ENCODE measurements at regions not wholly inside any gene's neighbourhood (a gene's known extent, or its start where the extent isn't known, plus 50 kb on each side); places are given as distances from the start of the nearest gene placed in this dataset.

DNA sequence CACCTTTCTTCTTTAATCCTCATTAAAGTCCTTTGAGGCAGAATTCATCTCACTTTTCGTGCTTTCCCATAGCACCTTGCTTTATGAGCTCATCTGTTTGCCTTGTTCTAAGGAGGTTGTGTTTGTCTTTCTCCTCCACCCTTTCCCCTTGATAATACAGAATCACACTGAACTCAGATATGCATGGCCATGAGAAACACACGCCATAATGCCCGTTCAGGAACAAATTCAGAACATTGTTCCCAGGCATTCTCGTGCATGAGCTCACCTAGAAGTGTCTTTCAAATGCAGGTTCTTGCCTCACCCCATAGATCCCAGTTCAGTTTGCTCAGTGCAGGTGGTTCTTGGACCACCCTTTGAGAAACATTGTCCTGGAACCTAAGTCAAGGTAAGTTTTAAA is 71.1 kb downstream of the TMEM114 start:
- no peak for DNase-seq

DNA sequence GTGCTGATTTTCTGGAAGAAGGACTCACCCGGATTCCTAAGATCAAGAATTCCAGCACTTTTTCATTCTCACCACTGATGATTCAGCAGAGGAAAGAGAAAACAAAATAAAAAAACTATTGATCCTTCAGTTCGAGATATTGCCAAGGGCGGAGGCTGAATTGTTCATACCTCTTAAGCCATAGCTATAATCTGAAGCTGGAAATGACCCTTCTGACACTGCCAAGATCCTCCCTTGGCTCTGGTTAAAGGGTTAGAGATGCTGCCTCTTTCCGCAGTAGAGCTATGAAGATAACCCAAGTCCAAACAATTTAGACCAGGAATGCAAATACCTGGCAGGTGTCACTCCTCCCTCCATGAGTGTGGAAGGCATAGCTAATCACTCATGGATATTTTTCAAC is 73.0 kb downstream of the TMEM114 start:
- DNase-seq = no peak

DNA sequence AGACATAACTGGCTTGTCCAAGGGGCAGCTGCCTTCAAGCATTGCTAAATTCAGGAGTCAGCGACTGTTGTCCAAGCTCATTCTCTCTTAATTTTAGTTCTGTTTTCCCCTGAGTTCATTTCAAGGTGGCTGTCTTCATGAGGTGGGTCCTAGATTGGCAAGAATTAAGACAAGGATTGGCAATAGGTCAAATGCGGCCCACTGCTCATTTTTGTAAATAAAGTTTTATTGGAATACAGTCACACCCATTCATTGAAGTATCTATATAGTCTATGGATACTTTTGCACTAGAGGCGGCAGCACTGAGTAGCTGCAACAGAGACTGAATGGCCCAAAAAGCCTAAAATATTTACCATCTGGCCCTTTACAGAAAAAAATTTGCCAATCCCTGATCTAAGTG is 73.8 kb downstream of the TMEM114 start:
- DNase-seq = no peak

GRCh38 chr16:8512941-8513624 is 77.2 kb downstream of the TMEM114 start:
- no peak for DNase-seq

DNA sequence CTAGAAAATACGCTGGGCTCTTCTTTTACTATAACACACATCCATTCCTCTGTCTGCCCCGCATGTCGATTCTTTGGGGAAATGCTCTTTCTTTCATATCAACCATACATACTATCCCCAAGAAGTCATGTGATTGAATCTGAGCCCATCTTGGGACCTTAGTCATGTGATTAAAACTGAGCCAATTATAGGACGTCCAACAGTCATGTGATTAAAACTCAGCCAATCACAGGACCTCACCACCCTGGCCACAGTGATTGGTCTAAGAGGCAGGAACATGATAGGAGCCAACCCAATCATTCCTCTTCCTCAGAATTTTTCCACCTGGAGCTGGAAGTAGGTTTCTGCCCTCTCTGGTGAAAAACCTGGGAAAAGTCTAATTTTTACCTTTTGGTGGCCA is 78.8 kb downstream of the TMEM114 start:
- no peak for DNase-seq

- no peak for DNase-seq
Observed at GRCh38 chr16:8510160-8510559, 80.2 kb downstream of the TMEM114 start.

GRCh38 chr16:8505327-8505991 is 84.9 kb downstream of the TMEM114 start:
- DNase-seq = no peak

DNA sequence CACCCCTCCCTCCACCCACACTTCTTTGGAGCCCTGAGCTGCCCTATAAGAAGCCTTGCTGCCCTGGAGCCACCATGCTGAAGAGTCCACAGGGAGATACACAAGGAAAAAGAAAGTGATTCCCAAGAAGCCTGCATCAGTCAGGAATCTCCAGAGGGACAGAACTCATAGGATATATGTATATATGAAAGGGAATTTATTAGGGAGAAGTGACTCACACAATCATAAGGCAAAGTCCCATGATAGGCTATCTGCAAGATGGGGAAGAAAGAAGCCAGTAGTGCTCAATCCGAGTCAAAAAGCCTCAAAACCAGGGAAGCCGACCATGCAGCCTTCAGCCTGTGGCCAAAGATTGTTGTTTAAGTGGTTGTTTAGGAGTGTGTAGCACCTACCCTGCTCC is 87.9 kb downstream of the TMEM114 start:
- no peak for DNase-seq

DNA sequence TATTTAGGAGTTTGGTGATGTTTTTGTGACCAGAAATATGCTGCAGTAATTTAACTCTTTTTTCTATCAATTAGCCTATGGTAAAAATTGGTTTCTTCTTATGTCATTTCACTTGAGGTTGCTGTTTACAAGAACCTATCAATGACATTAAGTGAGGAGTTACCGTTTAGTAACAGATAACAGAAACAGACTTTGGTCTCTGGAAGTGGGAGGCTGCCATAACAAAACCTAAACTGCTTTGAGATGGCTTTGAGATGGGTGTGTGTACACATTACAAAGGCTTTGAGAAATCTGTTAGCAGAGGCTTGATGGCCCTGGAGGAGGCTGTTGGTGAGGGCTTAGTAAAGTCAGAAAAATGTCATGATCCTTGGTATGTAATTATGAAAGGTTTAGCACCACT is 90.0 kb downstream of the TMEM114 start:
- no peak for DNase-seq

DNA sequence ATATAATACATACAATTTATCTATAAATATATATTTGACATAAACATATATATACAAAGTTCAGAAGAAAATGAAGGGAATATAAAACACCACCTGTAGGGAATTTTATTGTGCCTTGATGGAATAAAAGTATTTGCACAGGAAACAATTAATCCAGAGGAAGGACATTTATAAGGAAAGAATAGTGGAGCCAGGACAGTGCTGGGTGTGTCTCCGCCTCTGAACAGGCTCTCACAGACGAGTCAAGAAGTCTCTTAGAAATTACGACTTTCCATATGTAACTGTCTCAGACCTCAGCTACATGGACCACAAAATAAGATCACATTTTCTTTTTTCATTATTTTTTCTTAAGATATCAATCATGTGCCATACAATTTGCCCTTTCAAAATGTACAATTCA is 93.9 kb downstream of the TMEM114 start:
- DNase-seq = no peak

- DNase-seq = no peak
Observed at GRCh38 chr16:8493972-8494371, 96.3 kb downstream of the TMEM114 start.

- DNase-seq = no peak
Observed at GRCh38 chr16:8492690-8493089, 97.6 kb downstream of the TMEM114 start.

- DNase-seq = no peak
Observed at GRCh38 chr16:8489580-8489979, 100.7 kb downstream of the TMEM114 start.

DNA sequence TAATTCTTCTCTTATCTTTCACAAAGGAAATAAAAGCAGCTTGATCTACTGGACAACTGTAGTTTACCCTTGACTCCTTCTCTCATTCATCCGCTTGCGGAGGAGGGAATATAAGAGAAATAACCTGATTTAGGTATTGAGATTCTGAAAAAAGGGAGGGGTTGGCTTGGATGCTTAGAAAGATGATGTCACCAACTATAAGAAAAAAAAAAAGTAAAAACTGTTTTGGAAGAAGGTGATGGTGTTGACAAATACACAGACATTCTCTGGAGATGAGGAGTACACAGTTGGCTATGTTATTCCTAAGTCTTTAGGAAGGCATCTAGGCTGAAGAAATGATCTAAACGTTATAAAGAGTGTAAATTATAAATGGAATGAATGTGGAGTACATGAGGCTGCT is 103.3 kb downstream of the TMEM114 start:
- DNase-seq = no peak

- DNase-seq = no peak
Observed at GRCh38 chr16:8483396-8483795, 106.9 kb downstream of the TMEM114 start.

DNA sequence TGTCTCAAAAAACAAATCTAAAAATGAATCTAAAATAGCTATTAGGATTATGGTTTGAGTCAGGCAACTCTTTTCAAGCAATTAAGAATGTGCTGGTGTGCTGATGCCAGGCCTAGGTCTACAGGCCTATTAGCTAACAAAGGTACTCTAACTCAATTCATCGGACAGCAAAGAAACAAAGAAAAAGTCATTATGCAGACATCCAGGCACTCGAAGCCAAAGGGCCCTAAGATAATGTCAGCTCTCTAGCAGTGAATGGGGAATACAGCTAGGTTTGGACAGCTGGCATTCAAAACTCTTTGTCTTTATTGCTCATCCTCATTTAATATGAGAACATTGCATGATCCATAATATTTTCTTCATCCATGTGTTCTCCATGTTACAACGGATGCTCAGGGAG is 108.5 kb downstream of the TMEM114 start:
- no peak for DNase-seq

DNA sequence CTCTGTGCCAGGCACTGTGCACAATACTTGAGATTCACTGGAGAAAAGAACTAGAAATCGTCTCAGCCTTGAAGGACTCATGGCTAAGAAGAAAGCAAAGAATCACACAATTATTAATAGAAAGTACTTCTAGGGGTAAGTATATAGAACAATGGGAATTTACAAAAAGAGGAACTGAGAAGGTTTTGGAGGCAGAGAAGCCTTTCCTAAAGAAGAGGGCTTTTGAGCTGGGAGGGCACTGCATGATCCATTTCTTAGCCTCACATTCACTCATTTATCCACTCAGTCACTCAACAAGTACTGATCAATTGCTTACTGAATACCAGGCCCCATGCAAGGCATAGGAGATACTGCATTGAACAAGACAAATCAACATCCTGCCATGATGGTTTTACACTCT is 113.5 kb downstream of the TMEM114 start:
- DNase-seq = no peak

DNA sequence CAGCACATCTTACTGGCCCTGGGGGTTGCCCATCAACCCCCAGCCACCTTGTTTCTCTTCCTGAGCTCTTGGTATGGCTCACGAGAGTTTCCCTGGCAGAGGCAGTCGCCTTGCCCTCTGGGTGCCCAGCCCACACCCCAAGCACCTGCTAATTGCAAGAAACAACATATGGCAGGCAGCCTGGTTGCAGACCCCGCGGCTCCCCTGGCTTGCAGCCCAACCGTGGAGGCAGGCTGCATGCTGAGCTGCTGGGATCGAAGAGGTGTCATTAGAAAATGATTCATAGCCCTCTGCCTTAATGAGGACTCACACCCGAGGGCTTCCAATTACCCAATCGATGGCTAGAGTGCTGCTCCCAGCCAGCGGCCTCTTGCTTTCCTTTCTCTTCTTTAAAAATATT is 115.7 kb downstream of the TMEM114 start:
- DNase-seq = no peak

- no peak for DNase-seq
Observed at GRCh38 chr16:8469102-8469778, 121.1 kb downstream of the TMEM114 start.

DNA sequence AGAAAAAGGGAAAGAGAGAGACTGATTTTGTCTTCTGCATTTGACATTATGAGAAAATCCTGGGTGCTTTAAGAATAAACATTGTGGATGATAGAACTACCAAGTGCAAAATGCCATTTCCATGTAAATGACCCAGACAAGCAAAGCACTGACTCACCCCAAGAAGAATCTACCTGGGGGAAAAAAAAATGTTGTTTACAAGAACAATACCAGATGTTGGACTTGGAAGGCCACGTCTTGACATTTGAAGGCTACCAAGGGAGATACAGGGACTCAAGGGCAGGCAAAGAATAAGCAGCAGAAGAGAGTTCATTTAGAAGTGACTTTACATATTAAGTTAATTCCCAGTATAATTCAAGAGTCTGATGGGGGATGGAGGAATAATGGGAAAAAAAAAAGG is 125.3 kb downstream of the TMEM114 start:
- DNase-seq = no peak

DNA sequence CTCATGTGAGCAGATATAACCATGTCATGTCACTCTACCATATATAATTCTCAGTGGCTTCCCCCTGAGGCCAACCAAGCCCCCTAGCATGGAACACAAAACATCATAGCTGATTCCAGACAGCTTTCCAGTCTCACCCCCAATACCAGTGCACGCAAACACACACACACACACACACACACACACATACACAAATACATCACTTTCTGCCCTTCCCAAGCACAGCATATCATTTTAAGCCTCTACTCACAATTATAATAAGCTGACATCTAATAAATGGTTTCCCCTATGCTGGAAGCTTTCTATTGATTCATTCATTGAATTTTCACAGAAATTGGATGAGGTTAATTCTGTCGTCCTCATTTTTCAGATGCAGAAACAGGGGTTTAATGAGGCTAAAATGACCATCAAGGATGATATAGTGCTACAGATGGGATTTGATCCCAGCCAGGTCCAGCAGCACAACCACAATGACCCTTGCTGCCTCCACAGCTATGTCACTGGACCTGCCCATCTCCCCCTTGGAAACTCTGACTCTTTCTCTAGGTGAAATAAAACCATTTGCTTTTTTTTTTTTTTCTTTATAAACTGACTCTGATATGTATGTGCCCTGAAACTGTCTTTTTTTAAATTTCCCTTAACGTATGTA is 131.1 kb downstream of the TMEM114 start:
- DNase-seq = no peak

- no peak for DNase-seq
Observed at GRCh38 chr16:8458481-8459046, 131.7 kb downstream of the TMEM114 start.

GRCh38 chr16:8453359-8453758 is 137.0 kb downstream of the TMEM114 start:
- no peak for DNase-seq

GRCh38 chr16:8452941-8453340 is 137.4 kb downstream of the TMEM114 start:
- no peak for DNase-seq
